ENCODE measurements at regions not wholly inside any gene's neighbourhood (a gene's known extent, or its start where the extent isn't known, plus 50 kb on each side); places are given as distances from the start of the nearest gene placed in this dataset.
"Not testable (repeated sequence)": the region's sequence is repeated elsewhere in the genome, so short reads cannot be mapped to it uniquely, and the experiment has no call there.

- H3K4me3 ChIP-seq (ENCODE audit: insufficient read depth, low read depth, low read length); H2AFZ ChIP-seq (replicated peaks; ENCODE audit: low read length, poor library complexity); H4K91ac ChIP-seq (ENCODE audit: insufficient read depth, low read depth, low read length); ATAC-seq (ENCODE audit: low read depth); BruUV-seq (replicated peaks); H3K27ac ChIP-seq (ENCODE audit: insufficient read depth, low read length); H4K8ac ChIP-seq (ENCODE audit: low read depth in 2 of 2, low read length in 2 of 2); H2AK5ac ChIP-seq (ENCODE audit: low read depth, low read length); H3K79me1 ChIP-seq (ENCODE audit: low read depth in 1 of 2, low read length in 2 of 2); H3K23ac ChIP-seq (ENCODE audit: low read depth, low read length); H3K9me3 ChIP-seq (ENCODE audit: control insufficient read depth, insufficient read depth, low read length); H3K14ac ChIP-seq (replicated peaks; ENCODE audit: low read depth, low read length); H3K9ac ChIP-seq (ENCODE audit: low read depth, low read length); H2BK120ac ChIP-seq (ENCODE audit: low read depth, low read length); H3K36me3 ChIP-seq (ENCODE audit: control insufficient read depth, insufficient read depth, low read length); H3K4ac ChIP-seq (ENCODE audit: low read depth, low read length); H2BK5ac ChIP-seq (ENCODE audit: low read depth, low read length, poor library complexity, severe bottlenecking); DNase-seq; intact Hi-C loops (cut with micrococcal nuclease); H3K27me3 ChIP-seq (ENCODE audit: control insufficient read depth, insufficient read depth, low read length); POLR2A ChIA-PET (ENCODE audit: unreplicated experiment); dilution Hi-C loops (cut with HindIII; ENCODE audit: low sequenced_read_pairs, unreplicated experiment); H2AK9ac ChIP-seq (replicated peaks; ENCODE audit: low read depth, low read length, poor library complexity); H3K56ac ChIP-seq (ENCODE audit: extremely low read depth, insufficient read depth, low read length); H3K4me2 ChIP-seq (ENCODE audit: low read depth, low read length); H4K5ac ChIP-seq (ENCODE audit: low read depth, low read length); H2BK20ac ChIP-seq (ENCODE audit: low read depth, low read length); H3K18ac ChIP-seq (ENCODE audit: low read depth, low read length); CTCF ChIA-PET; H4K20me1 ChIP-seq (ENCODE audit: insufficient read depth, low read length); H3K4me1 ChIP-seq (ENCODE audit: control insufficient read depth, insufficient read depth, low read length); H2BK15ac ChIP-seq (ENCODE audit: low read depth, low read length); in situ Hi-C loops (cut with MboI; ENCODE audit: low sequenced_read_pairs); H3K9me1 ChIP-seq (ENCODE audit: insufficient read depth, low read length): not testable (repeated sequence)
- no CpG with 5 or more reads among the region's 26 CpGs for WGBS, 2 experiments (ENCODE audit: extremely low coverage in 2 of 2, insufficient read length in 1 of 2)
These were observed 757.6 kb upstream of the DEFB115 start for GRCh38 chr20:30499716-30500446.

DNA sequence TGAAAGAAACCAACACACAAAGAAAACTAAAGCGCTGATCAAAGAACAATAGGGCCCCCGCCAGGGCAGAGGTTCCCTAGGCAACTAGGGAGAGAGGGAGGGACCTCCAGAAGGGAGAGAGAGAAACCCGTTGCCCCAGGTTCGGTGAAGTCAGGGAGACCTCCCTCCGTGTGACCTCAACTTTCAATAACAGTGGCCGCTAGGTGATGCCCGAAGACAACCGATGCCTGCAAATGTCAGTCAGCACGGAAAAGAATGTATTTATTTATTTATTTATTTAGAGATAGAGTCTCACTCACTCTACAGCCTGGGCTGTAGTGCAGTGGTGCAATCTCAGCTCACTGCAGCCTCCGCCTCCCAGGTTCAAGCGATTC is 757.0 kb upstream of the DEFB115 start:
- dilution Hi-C loops (cut with HindIII; ENCODE audit: low sequenced_read_pairs, unreplicated experiment); BruUV-seq (replicated peaks); H4K91ac ChIP-seq (ENCODE audit: insufficient read depth, low read depth, low read length); POLR2A ChIA-PET (ENCODE audit: unreplicated experiment); H3K4me2 ChIP-seq (ENCODE audit: low read depth, low read length); H4K8ac ChIP-seq (ENCODE audit: low read depth in 2 of 2, low read length in 2 of 2); H3K23ac ChIP-seq (ENCODE audit: low read depth, low read length); intact Hi-C loops (cut with micrococcal nuclease); H2BK15ac ChIP-seq (ENCODE audit: low read depth, low read length); H4K20me1 ChIP-seq (ENCODE audit: insufficient read depth, low read length); H3K36me3 ChIP-seq (ENCODE audit: control insufficient read depth, insufficient read depth, low read length); H3K79me1 ChIP-seq (ENCODE audit: low read depth in 1 of 2, low read length in 2 of 2); H3K27me3 ChIP-seq (ENCODE audit: control insufficient read depth, insufficient read depth, low read length); H3K9ac ChIP-seq (ENCODE audit: low read depth, low read length); H2AFZ ChIP-seq (replicated peaks; ENCODE audit: low read length, poor library complexity); H2BK120ac ChIP-seq (ENCODE audit: low read depth, low read length); H2AK9ac ChIP-seq (replicated peaks; ENCODE audit: low read depth, low read length, poor library complexity); H3K18ac ChIP-seq (ENCODE audit: low read depth, low read length); CTCF ChIA-PET; H3K56ac ChIP-seq (ENCODE audit: extremely low read depth, insufficient read depth, low read length); H2AK5ac ChIP-seq (ENCODE audit: low read depth, low read length); H3K4me3 ChIP-seq (ENCODE audit: insufficient read depth, low read depth, low read length); H3K4me1 ChIP-seq (ENCODE audit: control insufficient read depth, insufficient read depth, low read length); H3K9me1 ChIP-seq (ENCODE audit: insufficient read depth, low read length); H3K27ac ChIP-seq (ENCODE audit: insufficient read depth, low read length); H3K9me3 ChIP-seq (ENCODE audit: control insufficient read depth, insufficient read depth, low read length); H3K14ac ChIP-seq (replicated peaks; ENCODE audit: low read depth, low read length); H2BK20ac ChIP-seq (ENCODE audit: low read depth, low read length); H3K4ac ChIP-seq (ENCODE audit: low read depth, low read length); ATAC-seq (ENCODE audit: low read depth); H2BK5ac ChIP-seq (ENCODE audit: low read depth, low read length, poor library complexity, severe bottlenecking); H4K5ac ChIP-seq (ENCODE audit: low read depth, low read length); in situ Hi-C loops (cut with MboI; ENCODE audit: low sequenced_read_pairs): not testable (repeated sequence)
- peak; percentile 2 for DNase-seq
- WGBS, 2 experiments (ENCODE audit: extremely low coverage in 2 of 2, insufficient read length in 1 of 2) = no CpG with 5 or more reads among the region's 11 CpGs
